ENCODE measurements at regions not wholly inside any gene's neighbourhood (a gene's known extent, or its start where the extent isn't known, plus 50 kb on each side); places are given as distances from the start of the nearest gene placed in this dataset.

DNA sequence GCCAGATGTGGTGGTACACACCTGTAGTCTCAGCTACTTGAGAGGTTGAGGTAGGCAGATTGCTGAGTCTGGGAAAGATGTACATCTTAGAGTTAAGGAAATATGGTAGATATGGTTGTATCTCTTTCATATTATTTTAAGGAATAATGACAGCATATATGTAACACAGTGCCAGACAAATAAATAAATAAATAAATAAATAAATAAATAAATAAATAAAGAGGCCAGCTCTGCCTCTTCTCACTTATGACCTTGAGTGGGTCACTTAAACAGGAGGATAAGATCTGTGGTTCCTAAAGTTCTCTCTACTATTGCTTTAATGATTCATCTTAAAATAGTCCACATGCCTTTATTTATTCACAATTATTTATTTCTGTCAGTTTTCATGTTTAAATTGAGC lies 890.9 kb upstream of the TENM4 start:
- no peak for TF ChIP-seq FOXM1 (IDR thresholded peaks at IDR 0.05; ENCODE audit: borderline replicate concordance, low read depth)
- TF ChIP-seq TCF12 (IDR thresholded peaks at IDR 0.05; ENCODE audit: low read depth), result no peak
- TF ChIP-seq ZBTB7A (IDR thresholded peaks at IDR 0.05; ENCODE audit: low read depth), result no peak
- TF ChIP-seq EGR1 (IDR thresholded peaks at IDR 0.05), result no peak
- TF ChIP-seq TEAD4 (IDR thresholded peaks at IDR 0.05), result no peak
- no peak for TF ChIP-seq RAD21 (IDR thresholded peaks at IDR 0.05; ENCODE audit: low read depth)
- TF ChIP-seq, protein P1, sequence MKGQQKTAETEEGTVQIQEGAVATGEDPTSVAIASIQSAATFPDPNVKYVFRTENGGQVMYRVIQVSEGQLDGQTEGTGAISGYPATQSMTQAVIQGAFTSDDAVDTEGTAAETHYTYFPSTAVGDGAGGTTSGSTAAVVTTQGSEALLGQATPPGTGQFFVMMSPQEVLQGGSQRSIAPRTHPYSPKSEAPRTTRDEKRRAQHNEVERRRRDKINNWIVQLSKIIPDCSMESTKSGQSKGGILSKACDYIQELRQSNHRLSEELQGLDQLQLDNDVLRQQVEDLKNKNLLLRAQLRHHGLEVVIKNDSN (IDR thresholded peaks at IDR 0.05), result no peak
- no peak for TF ChIP-seq EP300 (IDR thresholded peaks at IDR 0.05; ENCODE audit: borderline replicate concordance)
- TF ChIP-seq, protein P2, sequence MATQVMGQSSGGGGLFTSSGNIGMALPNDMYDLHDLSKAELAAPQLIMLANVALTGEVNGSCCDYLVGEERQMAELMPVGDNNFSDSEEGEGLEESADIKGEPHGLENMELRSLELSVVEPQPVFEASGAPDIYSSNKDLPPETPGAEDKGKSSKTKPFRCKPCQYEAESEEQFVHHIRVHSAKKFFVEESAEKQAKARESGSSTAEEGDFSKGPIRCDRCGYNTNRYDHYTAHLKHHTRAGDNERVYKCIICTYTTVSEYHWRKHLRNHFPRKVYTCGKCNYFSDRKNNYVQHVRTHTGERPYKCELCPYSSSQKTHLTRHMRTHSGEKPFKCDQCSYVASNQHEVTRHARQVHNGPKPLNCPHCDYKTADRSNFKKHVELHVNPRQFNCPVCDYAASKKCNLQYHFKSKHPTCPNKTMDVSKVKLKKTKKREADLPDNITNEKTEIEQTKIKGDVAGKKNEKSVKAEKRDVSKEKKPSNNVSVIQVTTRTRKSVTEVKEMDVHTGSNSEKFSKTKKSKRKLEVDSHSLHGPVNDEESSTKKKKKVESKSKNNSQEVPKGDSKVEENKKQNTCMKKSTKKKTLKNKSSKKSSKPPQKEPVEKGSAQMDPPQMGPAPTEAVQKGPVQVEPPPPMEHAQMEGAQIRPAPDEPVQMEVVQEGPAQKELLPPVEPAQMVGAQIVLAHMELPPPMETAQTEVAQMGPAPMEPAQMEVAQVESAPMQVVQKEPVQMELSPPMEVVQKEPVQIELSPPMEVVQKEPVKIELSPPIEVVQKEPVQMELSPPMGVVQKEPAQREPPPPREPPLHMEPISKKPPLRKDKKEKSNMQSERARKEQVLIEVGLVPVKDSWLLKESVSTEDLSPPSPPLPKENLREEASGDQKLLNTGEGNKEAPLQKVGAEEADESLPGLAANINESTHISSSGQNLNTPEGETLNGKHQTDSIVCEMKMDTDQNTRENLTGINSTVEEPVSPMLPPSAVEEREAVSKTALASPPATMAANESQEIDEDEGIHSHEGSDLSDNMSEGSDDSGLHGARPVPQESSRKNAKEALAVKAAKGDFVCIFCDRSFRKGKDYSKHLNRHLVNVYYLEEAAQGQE (IDR thresholded peaks at IDR 0.05; ENCODE audit: low read depth), result no peak
- no peak for TF ChIP-seq TAF1 (IDR thresholded peaks at IDR 0.05; ENCODE audit: low read depth)
- TF ChIP-seq YY1 (IDR thresholded peaks at IDR 0.05; ENCODE audit: low read depth), result no peak
- TF ChIP-seq NFIC (IDR thresholded peaks at IDR 0.05), result no peak
- TF ChIP-seq CREB1 (IDR thresholded peaks at IDR 0.05; ENCODE audit: low read depth), result no peak
- TF ChIP-seq CEBPB (IDR thresholded peaks at IDR 0.05), result no peak
- TF ChIP-seq, protein P3, sequence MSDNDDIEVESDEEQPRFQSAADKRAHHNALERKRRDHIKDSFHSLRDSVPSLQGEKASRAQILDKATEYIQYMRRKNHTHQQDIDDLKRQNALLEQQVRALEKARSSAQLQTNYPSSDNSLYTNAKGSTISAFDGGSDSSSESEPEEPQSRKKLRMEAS (IDR thresholded peaks at IDR 0.05), result no peak

GRCh38 chr11:80330264-80330663 lies 889.4 kb upstream of the TENM4 start:
- TF ChIP-seq YY1 (IDR thresholded peaks at IDR 0.05; ENCODE audit: low read depth) (no peak), TCF12 (IDR thresholded peaks at IDR 0.05; ENCODE audit: low read depth) (no peak), TEAD4 (IDR thresholded peaks at IDR 0.05) (no peak)
- TF ChIP-seq, protein P2 (IDR thresholded peaks at IDR 0.05; ENCODE audit: low read depth), result no peak

GRCh38 chr11:80328774-80329173 lies 887.9 kb upstream of the TENM4 start:
- TF ChIP-seq FOXM1 (IDR thresholded peaks at IDR 0.05; ENCODE audit: borderline replicate concordance, low read depth), result no peak
- TF ChIP-seq NFIC (IDR thresholded peaks at IDR 0.05), result no peak
- no peak for TF ChIP-seq TEAD4 (IDR thresholded peaks at IDR 0.05)
- TF ChIP-seq YY1 (IDR thresholded peaks at IDR 0.05; ENCODE audit: low read depth), result no peak
- TF ChIP-seq TCF12 (IDR thresholded peaks at IDR 0.05; ENCODE audit: low read depth), result no peak
- TF ChIP-seq TAF1 (IDR thresholded peaks at IDR 0.05; ENCODE audit: low read depth), result no peak
- TF ChIP-seq ZBTB7A (IDR thresholded peaks at IDR 0.05; ENCODE audit: low read depth), result no peak
- TF ChIP-seq, protein P2 (IDR thresholded peaks at IDR 0.05; ENCODE audit: low read depth), result no peak
- no peak for TF ChIP-seq CREB1 (IDR thresholded peaks at IDR 0.05; ENCODE audit: low read depth)
- TF ChIP-seq CEBPB (IDR thresholded peaks at IDR 0.05), result no peak
- TF ChIP-seq, protein P1 (IDR thresholded peaks at IDR 0.05), result no peak

GRCh38 chr11:80327956-80328614 lies 887.3 kb upstream of the TENM4 start:
- no peak for TF ChIP-seq EGR1 (IDR thresholded peaks at IDR 0.05)
- TF ChIP-seq, protein P1 (IDR thresholded peaks at IDR 0.05), result no peak
- TF ChIP-seq ZBTB7A (IDR thresholded peaks at IDR 0.05; ENCODE audit: low read depth), result no peak
- TF ChIP-seq, protein P2 (IDR thresholded peaks at IDR 0.05; ENCODE audit: low read depth), result no peak
- TF ChIP-seq, protein P3 (IDR thresholded peaks at IDR 0.05), result no peak
- no peak for TF ChIP-seq EP300 (IDR thresholded peaks at IDR 0.05; ENCODE audit: borderline replicate concordance)
- TF ChIP-seq FOXM1 (IDR thresholded peaks at IDR 0.05; ENCODE audit: borderline replicate concordance, low read depth), result no peak
- no peak for TF ChIP-seq CREB1 (IDR thresholded peaks at IDR 0.05; ENCODE audit: low read depth)
- TF ChIP-seq TCF12 (IDR thresholded peaks at IDR 0.05; ENCODE audit: low read depth), result no peak
- no peak for TF ChIP-seq TEAD4 (IDR thresholded peaks at IDR 0.05)
- TF ChIP-seq CEBPB (IDR thresholded peaks at IDR 0.05), result no peak
- no peak for TF ChIP-seq TAF1 (IDR thresholded peaks at IDR 0.05; ENCODE audit: low read depth)
- TF ChIP-seq NFIC (IDR thresholded peaks at IDR 0.05), result no peak
- no peak for TF ChIP-seq RAD21 (IDR thresholded peaks at IDR 0.05; ENCODE audit: low read depth)
- TF ChIP-seq YY1 (IDR thresholded peaks at IDR 0.05; ENCODE audit: low read depth), result no peak

Measured in Ishikawa (cell line).